Loucy (cell line): ENCODE measurements at regions not wholly inside any gene's neighbourhood (a gene's known extent, or its start where the extent isn't known, plus 50 kb on each side); places are given as distances from the start of the nearest gene placed in this dataset.

Experiments used
- CTCF ChIP-seq: fragments of 200-600 bp; sonication (generic); conservative IDR thresholded peaks from 2 replicates; pipeline ENCODE4 v1.5.1; 2014; ENCODE audit warnings: mild to moderate bottlenecking, antibody characterized with exemption, low read length
- EZH2phosphoT487 ChIP-seq: fragments of 200-600 bp; IDR thresholded peaks from 2 replicates; pipeline ENCODE4 v1.6.1; 2018; ENCODE audit warnings: antibody characterized with exemption, mild to moderate bottlenecking, moderate library complexity, borderline replicate concordance

- TF ChIP-seq CTCF (no peak), EZH2phosphoT487 (no peak)
These were observed 321.2 kb upstream of the TLE3 start for GRCh38 chr15:70418943-70419342.
